ENCODE measurements at regions not wholly inside any gene's neighbourhood (a gene's known extent, or its start where the extent isn't known, plus 50 kb on each side); places are given as distances from the start of the nearest gene placed in this dataset.

GRCh38 chr16:17773698-17774101 is 302.9 kb upstream of the XYLT1 start:
- TF ChIP-seq CTCF (IDR thresholded peaks at IDR 0.05): no peak
- no peak for TF ChIP-seq POLR2AphosphoS5 (IDR thresholded peaks at IDR 0.05)
- TF ChIP-seq POLR2A (IDR thresholded peaks at IDR 0.05): no peak

All from gastroesophageal sphincter (tissue), 3 donors.